ENCODE measurements at regions not wholly inside any gene's neighbourhood (a gene's known extent, or its start where the extent isn't known, plus 50 kb on each side); places are given as distances from the start of the nearest gene placed in this dataset.

DNA sequence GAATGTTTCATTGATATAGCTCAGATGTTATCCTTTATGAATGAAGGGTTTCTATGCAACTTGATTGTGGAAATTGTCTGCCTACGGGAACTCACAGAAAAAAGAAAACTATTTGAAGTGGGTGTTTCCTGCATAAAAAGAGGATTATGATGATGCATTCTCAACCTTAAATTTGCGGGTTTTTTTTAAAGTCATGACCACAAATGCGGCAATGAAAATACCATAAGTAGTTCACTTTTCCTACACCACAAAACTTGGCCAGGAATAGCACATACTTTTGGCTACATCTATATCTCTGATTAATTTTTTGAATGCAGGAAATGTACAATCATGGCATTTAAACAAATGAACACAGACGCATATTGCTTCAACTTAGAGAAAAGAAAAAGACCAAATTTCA, 754.7 kb downstream of the DTWD2 start:
- no peak for DNase-seq
- intact Hi-C loops (cut with DNase I), result no loop called here
- Histone ChIP-seq H3K27me3 (no peaks in the 10 kb centered on the region), H3K9me3 (no peaks in the 10 kb centered on the region), H3K4me3 (no peak overlapping the region), H3K36me3 (no peaks in the 10 kb centered on the region), H3K27ac (no peak overlapping the region), H3K4me1 (no peaks in the 10 kb centered on the region)
- TF ChIP-seq, protein P1, sequence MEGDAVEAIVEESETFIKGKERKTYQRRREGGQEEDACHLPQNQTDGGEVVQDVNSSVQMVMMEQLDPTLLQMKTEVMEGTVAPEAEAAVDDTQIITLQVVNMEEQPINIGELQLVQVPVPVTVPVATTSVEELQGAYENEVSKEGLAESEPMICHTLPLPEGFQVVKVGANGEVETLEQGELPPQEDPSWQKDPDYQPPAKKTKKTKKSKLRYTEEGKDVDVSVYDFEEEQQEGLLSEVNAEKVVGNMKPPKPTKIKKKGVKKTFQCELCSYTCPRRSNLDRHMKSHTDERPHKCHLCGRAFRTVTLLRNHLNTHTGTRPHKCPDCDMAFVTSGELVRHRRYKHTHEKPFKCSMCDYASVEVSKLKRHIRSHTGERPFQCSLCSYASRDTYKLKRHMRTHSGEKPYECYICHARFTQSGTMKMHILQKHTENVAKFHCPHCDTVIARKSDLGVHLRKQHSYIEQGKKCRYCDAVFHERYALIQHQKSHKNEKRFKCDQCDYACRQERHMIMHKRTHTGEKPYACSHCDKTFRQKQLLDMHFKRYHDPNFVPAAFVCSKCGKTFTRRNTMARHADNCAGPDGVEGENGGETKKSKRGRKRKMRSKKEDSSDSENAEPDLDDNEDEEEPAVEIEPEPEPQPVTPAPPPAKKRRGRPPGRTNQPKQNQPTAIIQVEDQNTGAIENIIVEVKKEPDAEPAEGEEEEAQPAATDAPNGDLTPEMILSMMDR (IDR thresholded peaks at IDR 0.05), result no peak
- TF ChIP-seq POLR2A (IDR thresholded peaks at IDR 0.05), result no peak
- 52 to 64% methylated on average over 4 of the region's 4 CpGs for whole genome bisulfite sequencing, 2 donors

DNA sequence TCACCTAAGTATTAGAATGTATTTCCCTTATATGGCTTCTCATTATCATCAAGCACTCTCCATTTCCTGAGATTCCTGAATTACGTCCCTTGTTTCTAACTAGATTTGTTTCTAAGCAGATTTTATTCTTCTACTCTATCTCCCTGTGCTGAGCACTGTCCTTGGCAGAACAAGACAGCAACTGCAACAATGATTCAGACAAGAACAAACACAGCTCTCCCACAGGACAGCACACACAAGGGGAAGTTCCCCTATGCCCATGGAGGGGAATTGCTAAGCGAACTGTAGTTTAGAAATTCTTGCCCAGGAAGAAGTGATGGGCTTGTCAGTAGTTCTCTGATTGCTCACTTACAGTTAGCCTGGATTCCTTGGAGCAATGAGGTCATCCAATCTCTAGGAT, 759.9 kb downstream of the DTWD2 start:
- Histone ChIP-seq H3K9me3 (no peaks in the 10 kb centered on the region), H3K36me3 (no peaks in the 10 kb centered on the region), H3K27ac (no peak overlapping the region), H3K4me1 (no peaks in the 10 kb centered on the region), H3K27me3 (no peaks in the 10 kb centered on the region), H3K4me3 (no peak overlapping the region)
- no peak for DNase-seq
- intact Hi-C loops (cut with DNase I), result no loop called here
- TF ChIP-seq, protein P1 (IDR thresholded peaks at IDR 0.05), result no peak
- no peak for TF ChIP-seq POLR2A (IDR thresholded peaks at IDR 0.05)
- 47 to 52% methylated on average over 2 of the region's 2 CpGs for WGBS, 2 donors

DNA sequence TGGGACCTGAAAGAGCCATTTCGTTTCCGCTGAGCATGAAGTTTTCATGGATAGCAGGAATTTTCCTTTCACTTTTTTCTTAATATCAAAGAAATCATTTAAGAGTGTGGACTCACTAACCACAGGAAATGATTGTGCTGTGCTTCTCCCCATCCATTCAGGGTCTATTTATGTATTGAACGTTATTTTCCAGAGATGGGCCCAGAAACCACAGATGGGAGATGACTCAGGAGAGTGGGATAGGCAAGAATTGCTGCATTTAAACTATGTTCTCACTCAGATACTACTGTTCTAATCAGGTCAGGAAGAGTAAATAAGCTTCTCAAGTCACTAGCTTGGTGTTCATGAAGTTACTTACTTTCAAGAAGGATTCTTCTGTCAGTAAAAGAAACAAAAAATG, 763.8 kb downstream of the DTWD2 start:
- H3K9me3 ChIP-seq, result no peaks in the 10 kb centered on the region
- TF ChIP-seq, protein P1 (IDR thresholded peaks at IDR 0.05), result no peak
- no peak for TF ChIP-seq POLR2A (IDR thresholded peaks at IDR 0.05)
- no peaks in the 10 kb centered on the region for H3K27me3 ChIP-seq
- DNase-seq, result no peak
- H3K27ac ChIP-seq, result no peak overlapping the region
- 53 to 64% methylated on average over 3 of the region's 3 CpGs for WGBS, 2 donors
- H3K4me3 ChIP-seq, result no peak overlapping the region
- intact Hi-C loops (cut with DNase I), result no loop called here
- no peaks in the 10 kb centered on the region for H3K4me1 ChIP-seq
- no peaks in the 10 kb centered on the region for H3K36me3 ChIP-seq

DNA sequence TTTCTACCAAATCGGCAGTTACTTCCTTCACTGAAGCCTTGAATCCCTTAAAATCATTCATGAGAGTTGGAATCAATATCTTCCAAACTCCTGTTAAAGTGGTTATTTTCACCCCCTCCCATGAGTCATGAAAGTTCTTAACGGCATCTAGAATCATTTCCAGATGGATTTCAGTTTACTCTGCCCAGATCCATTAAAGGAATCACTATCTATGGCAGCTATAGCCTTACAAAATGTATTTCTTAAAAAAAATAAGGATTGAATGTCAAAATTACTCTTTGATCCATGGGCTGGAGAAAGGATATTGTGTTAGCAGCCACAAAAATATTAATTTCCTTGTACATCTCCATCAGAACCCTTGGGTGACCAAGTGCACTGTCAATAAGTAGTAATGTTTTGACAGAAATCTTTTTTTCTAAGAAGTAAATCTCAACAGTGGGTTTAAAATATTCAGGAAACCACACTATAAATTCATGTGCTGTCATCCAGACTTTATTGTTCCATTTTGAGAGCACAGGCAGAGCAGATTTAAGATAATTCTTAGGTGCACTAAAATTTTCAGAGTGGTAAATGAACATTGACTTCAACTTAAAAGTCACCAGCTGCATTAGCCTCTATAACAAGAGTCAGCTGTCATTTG, 767.7 kb downstream of the DTWD2 start:
- Histone ChIP-seq H3K9me3 (no peaks in the 10 kb centered on the region), H3K27me3 (no peaks in the 10 kb centered on the region), H3K36me3 (no peaks in the 10 kb centered on the region), H3K27ac (no peak overlapping the region), H3K4me3 (no peak overlapping the region), H3K4me1 (no peaks in the 10 kb centered on the region)
- intact Hi-C loops (cut with DNase I), result no loop called here
- WGBS, 2 donors, result 60 to 61% methylated on average over 2 of the region's 2 CpGs
- DNase-seq, result no peak
- TF ChIP-seq, protein P1 (IDR thresholded peaks at IDR 0.05), result no peak

DNA sequence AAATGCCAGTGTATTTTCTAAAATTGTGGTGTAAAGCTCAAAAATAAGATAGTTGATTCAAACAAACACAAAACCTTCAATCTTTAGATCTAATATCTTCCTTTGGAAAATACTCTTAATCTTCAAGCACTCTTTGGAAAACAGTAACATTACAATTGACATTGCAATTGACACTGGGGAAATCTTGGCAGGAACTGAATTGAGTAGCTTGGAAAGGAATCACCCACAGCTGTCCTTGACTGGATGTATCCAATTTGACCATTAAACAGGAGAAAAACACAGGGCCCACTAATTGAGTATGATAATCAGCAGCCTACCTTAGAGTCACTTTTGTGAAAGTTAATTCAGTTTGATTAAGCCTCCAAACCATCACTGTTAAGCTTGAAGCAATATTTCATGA, 776.7 kb downstream of the DTWD2 start:
- intact Hi-C loops (cut with DNase I), result no loop called here
- TF ChIP-seq, protein P1 (IDR thresholded peaks at IDR 0.05), result no peak
- TF ChIP-seq POLR2A (IDR thresholded peaks at IDR 0.05), result no peak
- Histone ChIP-seq H3K27me3 (no peaks in the 10 kb centered on the region), H3K4me1 (no peaks in the 10 kb centered on the region), H3K36me3 (no peaks in the 10 kb centered on the region), H3K9me3 (peaks cover 0 to 16% (median 15%) of the 10 kb centered on the region in 3 donors), H3K4me3 (no peak overlapping the region), H3K27ac (no peak overlapping the region)
- DNase-seq, result no peak
